Keratinocyte (primary cell): ENCODE measurements at regions not wholly inside any gene's neighbourhood (a gene's known extent, or its start where the extent isn't known, plus 50 kb on each side); places are given as distances from the start of the nearest gene placed in this dataset.

Experiments used
- DNase-seq: peaks from one replicate; pipeline ENCODE4 v3.0.0-alpha.2; 2011; ENCODE audit warnings: low read depth, missing footprints, low spot score
- FAIRE-seq: peaks from 2 replicates; lab custom pipeline; 2011; peaks lifted over from hg19 to GRCh38; lab: Jason Lieb, UNC
- H2AFZ ChIP-seq: 2 replicates; pipeline ENCODE4 v1.6.0; 2012; ENCODE audit warnings: low read length, control low read depth, inconsistent platforms; ENCODE audit not compliant: control insufficient read depth
- H3K27ac ChIP-seq: 2 replicates; pipeline ENCODE4 v1.5.1; 2011; ENCODE audit warnings: low read length; ENCODE audit not compliant: control insufficient read depth, insufficient read depth
- H3K27me3 ChIP-seq: 3 replicates; pipeline ENCODE4 v1.6.0; 2011; ENCODE audit warnings: low read length; ENCODE audit not compliant: control insufficient read depth, insufficient read depth; ENCODE audit errors: extremely low read depth
- H3K36me3 ChIP-seq, 2 experiments: 2 replicates in 1 of 2; 3 replicates in 1 of 2; pipeline ENCODE4 v1.5.1; 2011; ENCODE audit warnings: low read length in 2 of 2, mild to moderate bottlenecking in 1 of 2; ENCODE audit not compliant: control insufficient read depth in 2 of 2, insufficient read depth in 2 of 2; ENCODE audit errors: extremely low read depth in 1 of 2
- H3K4me1 ChIP-seq: 3 replicates; pipeline ENCODE4 v1.5.1; 2011; ENCODE audit warnings: low read length; ENCODE audit not compliant: control insufficient read depth, insufficient read depth; ENCODE audit errors: extremely low read depth
- H3K4me2 ChIP-seq: 3 replicates; pipeline ENCODE4 v1.6.0; 2011; ENCODE audit warnings: low read depth, low read length; ENCODE audit not compliant: control insufficient read depth, insufficient read depth; ENCODE audit errors: extremely low read depth
- H3K4me3 ChIP-seq, 3 experiments: fragments of 200-600 bp in 1 of 3; sonication (generic) in 1 of 3; 2 replicates in 2 of 3; 3 replicates in 1 of 3; pipeline ENCODE4 v1.5.1; 2011 to 2016; ENCODE audit warnings: low read length in 3 of 3, mild to moderate bottlenecking in 3 of 3, control low read depth in 2 of 3, inconsistent platforms in 1 of 3, low read depth in 1 of 3, mixed read lengths in 1 of 3, mixed run types in 1 of 3, moderate library complexity in 1 of 3; ENCODE audit not compliant: control insufficient read depth in 2 of 3, insufficient read depth in 2 of 3; ENCODE audit errors: extremely low read depth in 1 of 3
- H3K79me2 ChIP-seq: 2 replicates; pipeline ENCODE4 v1.6.0; 2012; ENCODE audit warnings: low read length; ENCODE audit not compliant: control insufficient read depth, insufficient read depth
- H3K9ac ChIP-seq: 3 replicates; pipeline ENCODE4 v1.6.0; 2011; ENCODE audit warnings: low read length; ENCODE audit not compliant: control insufficient read depth, insufficient read depth; ENCODE audit errors: extremely low read depth
- H3K9me1 ChIP-seq: 3 replicates; pipeline ENCODE4 v1.6.0; 2011; ENCODE audit warnings: low read length; ENCODE audit not compliant: control insufficient read depth, insufficient read depth; ENCODE audit errors: extremely low read depth
- H3K9me3 ChIP-seq: 2 replicates; pipeline ENCODE4 v1.5.1; 2012; ENCODE audit warnings: low read depth, low read length; ENCODE audit not compliant: control insufficient read depth
- H4K20me1 ChIP-seq: 3 replicates; pipeline ENCODE4 v1.6.0; 2011; ENCODE audit warnings: low read length; ENCODE audit not compliant: control insufficient read depth, insufficient read depth; ENCODE audit errors: extremely low read depth
- CTCF ChIP-seq, 3 experiments: IDR thresholded peaks in 1 of 3; conservative IDR thresholded peaks in 1 of 3; optimal IDR thresholded peaks in 1 of 3; 2 replicates in 2 of 3; 3 replicates in 1 of 3; pipeline versions ENCODE3 to v1.5.1; 2011; ENCODE audit warnings: low read length in 3 of 3, mild to moderate bottlenecking in 3 of 3, moderate library complexity in 2 of 3, control low read depth in 1 of 3, inconsistent platforms in 1 of 3; ENCODE audit not compliant: insufficient read depth in 2 of 3; ENCODE audit errors: extremely low read depth in 1 of 3
- EZH2 ChIP-seq: IDR thresholded peaks from one replicate; pipeline ENCODE4 v1.6.1; 2012; ENCODE audit warnings: inconsistent platforms, mild to moderate bottlenecking, low read length, moderate library complexity
- dilution Hi-C: fragments of 300-500 bp; cut with MboI; formaldehyde crosslinking; loops from one replicate; pipeline ENCODE4 v1.7.0; 2020; ENCODE audit warnings: low sequenced_read_pairs; ENCODE audit not compliant: extremely low pct_ligation_motif_present

GRCh38 chr2:238502088-238502810 is 75.5 kb downstream of the ASB1 start:
- H2AFZ ChIP-seq, result no peak overlapping the region
- no peak overlapping the region for H3K4me3 ChIP-seq
- no peak overlapping the region for H3K27ac ChIP-seq
- H4K20me1 ChIP-seq, result no peaks in the 10 kb centered on the region
- no peaks in the 10 kb centered on the region for H3K4me1 ChIP-seq
- H3K79me2 ChIP-seq, result no peaks in the 10 kb centered on the region
- H3K27me3 ChIP-seq, result no peaks in the 10 kb centered on the region
- H3K9ac ChIP-seq, result no peak overlapping the region
- H3K36me3 ChIP-seq, result no peaks in the 10 kb centered on the region
- H3K9me1 ChIP-seq, result no peaks in the 10 kb centered on the region
- TF ChIP-seq CTCF (optimal IDR thresholded peaks at IDR 0.05 in 1 of 3, IDR thresholded peaks at IDR 0.05 in 1 of 3, conservative IDR thresholded peaks at IDR 0.05 in 1 of 3; ENCODE audit: extremely low read depth in 1 of 3, insufficient read depth in 2 of 3, low read length in 3 of 3) (no peak), EZH2 (no peak)
- dilution Hi-C loops, result no loop called here
- no peak for FAIRE-seq
- DNase-seq, result no peak
- no peak overlapping the region for H3K4me2 ChIP-seq
- H3K9me3 ChIP-seq, result no peaks in the 10 kb centered on the region

- Histone ChIP-seq H3K9ac (no peak overlapping the region), H3K9me3 (no peaks in the 10 kb centered on the region), H3K9me1 (no peaks in the 10 kb centered on the region), H4K20me1 (no peaks in the 10 kb centered on the region), H2AFZ (no peak overlapping the region), H3K27ac (no peak overlapping the region), H3K4me2 (no peak overlapping the region), H3K4me1 (no peaks in the 10 kb centered on the region), H3K4me3 (no peak overlapping the region), H3K27me3 (peaks cover 6% of the 10 kb centered on the region), H3K36me3 (no peaks in the 10 kb centered on the region), H3K79me2 (no peaks in the 10 kb centered on the region)
- dilution Hi-C loops, result no loop called here
- FAIRE-seq (no peak), DNase-seq (no peak)
- no peak for TF ChIP-seq EZH2
- no peak for TF ChIP-seq CTCF (optimal IDR thresholded peaks at IDR 0.05 in 1 of 3, IDR thresholded peaks at IDR 0.05 in 1 of 3, conservative IDR thresholded peaks at IDR 0.05 in 1 of 3; ENCODE audit: extremely low read depth in 1 of 3, insufficient read depth in 2 of 3, low read length in 3 of 3)
Measured at GRCh38 chr2:238502956-238503791, 76.4 kb downstream of the ASB1 start.
